Epithelial cell of esophagus (primary cell): ENCODE measurements at regions not wholly inside any gene's neighbourhood (a gene's known extent, or its start where the extent isn't known, plus 50 kb on each side); places are given as distances from the start of the nearest gene placed in this dataset.

Experiments used
- DNase-seq: peaks from one replicate; pipeline ENCODE4 v3.0.0; 2010; ENCODE audit warnings: low read depth
- H3K4me3 ChIP-seq: 2 replicates; pipeline ENCODE4 v1.5.1; 2011; ENCODE audit warnings: mild to moderate bottlenecking, low read length, control low read depth
- CTCF ChIP-seq: IDR thresholded peaks from 2 replicates; pipeline ENCODE4 v1.5.1; 2011; ENCODE audit warnings: low read depth, mild to moderate bottlenecking, low read length, control low read depth, inconsistent platforms; ENCODE audit not compliant: insufficient read depth; ENCODE audit errors: missing control alignments

- no peak for TF ChIP-seq CTCF
- H3K4me3 ChIP-seq: no peak overlapping the region
- DNase-seq: no peak
Measured at GRCh38 chr4:138909587-138909986, 106.0 kb upstream of the NOCT start.

GRCh38 chr4:138908134-138908533, 107.4 kb upstream of the NOCT start:
- no peak for TF ChIP-seq CTCF
- no peak for DNase-seq
- no peak overlapping the region for H3K4me3 ChIP-seq

DNA sequence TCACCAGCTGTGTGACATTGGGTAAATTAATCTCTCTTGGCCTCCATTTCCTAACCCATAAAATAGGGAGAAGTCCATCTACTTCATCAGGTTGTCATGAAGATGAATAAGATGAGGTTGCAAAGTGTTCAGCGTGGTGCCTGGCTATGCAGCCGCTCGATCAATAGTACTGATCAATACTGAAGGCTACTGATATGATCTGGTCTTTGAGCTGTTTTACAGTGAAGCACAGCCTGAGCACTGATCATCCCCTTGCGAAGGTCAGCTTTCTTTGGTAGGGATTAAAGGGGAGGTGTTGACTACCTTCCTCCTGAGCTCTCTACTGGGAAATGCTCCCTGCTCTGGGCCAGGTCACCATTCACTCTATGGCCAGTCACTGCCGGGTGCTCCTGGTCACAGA, 108.4 kb upstream of the NOCT start:
- no peak for DNase-seq
- H3K4me3 ChIP-seq: no peak overlapping the region
- TF ChIP-seq CTCF: no peak

GRCh38 chr4:138904793-138905192, 110.8 kb upstream of the NOCT start:
- no peak for DNase-seq
- TF ChIP-seq CTCF: no peak

DNA sequence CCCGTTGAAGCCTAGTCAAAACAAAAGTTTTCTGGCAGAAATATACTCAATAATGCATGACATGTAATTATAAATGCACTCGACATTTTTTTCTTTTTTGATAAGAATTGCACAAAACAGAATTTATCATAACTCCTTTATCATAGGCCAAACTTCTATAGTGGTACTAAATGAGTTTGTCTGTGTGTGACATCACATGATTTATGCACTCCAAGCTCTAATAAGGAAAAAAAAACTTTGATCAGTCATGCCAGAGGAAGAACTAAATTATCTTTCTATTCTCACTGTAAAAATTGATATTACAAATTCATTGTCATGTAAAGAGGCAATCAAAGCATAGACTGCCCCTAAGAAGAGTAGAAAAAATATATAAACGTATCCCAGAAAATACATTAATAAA, 112.4 kb upstream of the NOCT start:
- no peak for DNase-seq
- H3K4me3 ChIP-seq: no peak overlapping the region
- TF ChIP-seq CTCF: no peak

More at GRCh38 chr4:138904793-138905192, 110.8 kb upstream of the NOCT start:
- no peak overlapping the region for H3K4me3 ChIP-seq

DNA sequence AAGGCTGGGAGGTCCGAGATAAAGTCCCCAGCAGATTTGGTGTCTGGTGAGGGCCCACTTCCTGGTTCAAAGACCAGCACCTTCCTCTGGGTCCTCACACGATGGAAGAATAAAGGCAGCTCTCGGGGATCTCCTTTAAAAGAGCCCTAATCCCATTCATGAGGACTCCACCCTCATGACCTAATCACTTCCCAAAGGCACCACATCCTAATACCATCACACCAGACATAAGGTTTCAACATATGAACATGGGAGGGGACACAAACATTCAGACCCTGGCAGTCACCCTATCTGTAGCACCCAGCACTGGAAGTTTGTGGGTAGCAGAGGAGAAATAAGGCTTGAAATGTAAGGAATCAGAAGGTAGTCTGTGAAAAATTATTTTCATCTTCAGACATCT, 112.9 kb upstream of the NOCT start:
- TF ChIP-seq CTCF: no peak
- no peak for DNase-seq
- no peak overlapping the region for H3K4me3 ChIP-seq

DNA sequence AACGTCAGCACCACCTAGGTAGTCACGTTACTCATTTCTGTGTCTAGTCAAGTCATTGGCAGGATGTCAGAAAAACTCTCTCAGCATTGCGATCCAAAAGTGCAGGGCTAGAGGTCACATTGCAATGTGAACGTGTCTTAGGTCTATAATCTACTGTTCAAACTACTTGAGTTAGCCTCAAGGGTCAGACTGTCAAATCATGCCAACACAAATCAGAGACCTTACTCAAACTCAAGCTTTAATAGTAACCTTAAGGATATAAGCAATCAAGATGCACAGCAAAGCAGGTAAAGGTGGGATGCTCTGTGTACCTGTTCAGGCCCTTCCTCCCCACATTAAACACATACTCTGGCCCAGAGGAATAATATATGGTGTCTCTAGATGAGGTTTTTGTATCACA, 114.4 kb upstream of the NOCT start:
- no peak overlapping the region for H3K4me3 ChIP-seq
- TF ChIP-seq CTCF: no peak
- peak; percentile 23 for DNase-seq
